ENCODE measurements at regions not wholly inside any gene's neighbourhood (a gene's known extent, or its start where the extent isn't known, plus 50 kb on each side); places are given as distances from the start of the nearest gene placed in this dataset.

- no peak overlapping the region for H3K4me3 ChIP-seq
- H3K36me3 ChIP-seq (ENCODE audit: insufficient read depth, low read length): no peaks in the 10 kb centered on the region
- no peak overlapping the region for H3K9ac ChIP-seq (ENCODE audit: insufficient read length)
- DNase-seq (ENCODE audit: low read depth, low spot score): no peak
- no peaks in the 10 kb centered on the region for H3K9me3 ChIP-seq (ENCODE audit: low read depth, low read length)
- TF ChIP-seq EZH2 (IDR thresholded peaks at IDR 0.05) (no peak), FOXP2 (optimal IDR thresholded peaks at IDR 0.05; ENCODE audit: control extremely low read depth, extremely low read length, insufficient read depth) (no peak), POLR2AphosphoS5 (IDR thresholded peaks at IDR 0.05; ENCODE audit: borderline replicate concordance, low read depth, low read length) (no peak)
- H3K27ac ChIP-seq: no peak overlapping the region
These were observed 128.8 kb upstream of the ARHGAP28 start for GRCh38 chr18:6600667-6601167.

GRCh38 chr18:6601241-6601640 lies 128.3 kb upstream of the ARHGAP28 start:
- DNase-seq (ENCODE audit: low read depth, low spot score): no peak
- TF ChIP-seq FOXP2 (optimal IDR thresholded peaks at IDR 0.05; ENCODE audit: control extremely low read depth, extremely low read length, insufficient read depth) (no peak), POLR2AphosphoS5 (IDR thresholded peaks at IDR 0.05; ENCODE audit: borderline replicate concordance, low read depth, low read length) (no peak), EZH2 (IDR thresholded peaks at IDR 0.05) (no peak)
- H3K4me3 ChIP-seq: no peak overlapping the region
- no peak overlapping the region for H3K27ac ChIP-seq
- no peaks in the 10 kb centered on the region for H3K36me3 ChIP-seq (ENCODE audit: insufficient read depth, low read length)
- H3K9me3 ChIP-seq (ENCODE audit: low read depth, low read length): no peaks in the 10 kb centered on the region
- no peak overlapping the region for H3K9ac ChIP-seq (ENCODE audit: insufficient read length)

- TF ChIP-seq FOXP2 (optimal IDR thresholded peaks at IDR 0.05; ENCODE audit: control extremely low read depth, extremely low read length, insufficient read depth) (no peak), POLR2AphosphoS5 (IDR thresholded peaks at IDR 0.05; ENCODE audit: borderline replicate concordance, low read depth, low read length) (no peak), EZH2 (IDR thresholded peaks at IDR 0.05) (no peak)
- no peak overlapping the region for H3K4me3 ChIP-seq
- no peak overlapping the region for H3K9ac ChIP-seq (ENCODE audit: insufficient read length)
- no peak for DNase-seq (ENCODE audit: low read depth, low spot score)
- no peaks in the 10 kb centered on the region for H3K9me3 ChIP-seq (ENCODE audit: low read depth, low read length)
- H3K27ac ChIP-seq: no peak overlapping the region
- no peaks in the 10 kb centered on the region for H3K36me3 ChIP-seq (ENCODE audit: insufficient read depth, low read length)
These were observed 127.2 kb upstream of the ARHGAP28 start for GRCh38 chr18:6602365-6602764.

GRCh38 chr18:6604573-6604941 lies 125.0 kb upstream of the ARHGAP28 start:
- no peak for DNase-seq (ENCODE audit: low read depth, low spot score)
- Histone ChIP-seq H3K4me3 (no peak overlapping the region), H3K9me3 (ENCODE audit: low read depth, low read length) (no peaks in the 10 kb centered on the region), H3K9ac (ENCODE audit: insufficient read length) (no peak overlapping the region), H3K36me3 (ENCODE audit: insufficient read depth, low read length) (no peaks in the 10 kb centered on the region), H3K27ac (no peak overlapping the region)
- TF ChIP-seq EZH2 (IDR thresholded peaks at IDR 0.05) (no peak), POLR2AphosphoS5 (IDR thresholded peaks at IDR 0.05; ENCODE audit: borderline replicate concordance, low read depth, low read length) (no peak), FOXP2 (optimal IDR thresholded peaks at IDR 0.05; ENCODE audit: control extremely low read depth, extremely low read length, insufficient read depth) (no peak)

- no peak for DNase-seq (ENCODE audit: low read depth, low spot score)
- no peak overlapping the region for H3K27ac ChIP-seq
- no peak overlapping the region for H3K4me3 ChIP-seq
- no peaks in the 10 kb centered on the region for H3K9me3 ChIP-seq (ENCODE audit: low read depth, low read length)
- TF ChIP-seq EZH2 (IDR thresholded peaks at IDR 0.05) (no peak), POLR2AphosphoS5 (IDR thresholded peaks at IDR 0.05; ENCODE audit: borderline replicate concordance, low read depth, low read length) (no peak), FOXP2 (optimal IDR thresholded peaks at IDR 0.05; ENCODE audit: control extremely low read depth, extremely low read length, insufficient read depth) (no peak)
- H3K9ac ChIP-seq (ENCODE audit: insufficient read length): no peak overlapping the region
- no peaks in the 10 kb centered on the region for H3K36me3 ChIP-seq (ENCODE audit: insufficient read depth, low read length)
These were observed 124.2 kb upstream of the ARHGAP28 start for GRCh38 chr18:6605115-6605869.

- H3K27ac ChIP-seq: peak overlapping the region; percentile 40; the same call in 1 of the 2 replicates
- H3K36me3 ChIP-seq (ENCODE audit: insufficient read depth, low read length): no peaks in the 10 kb centered on the region
- TF ChIP-seq EZH2 (IDR thresholded peaks at IDR 0.05) (no peak), POLR2AphosphoS5 (IDR thresholded peaks at IDR 0.05; ENCODE audit: borderline replicate concordance, low read depth, low read length) (no peak), FOXP2 (optimal IDR thresholded peaks at IDR 0.05; ENCODE audit: control extremely low read depth, extremely low read length, insufficient read depth) (no peak)
- no peak overlapping the region for H3K9ac ChIP-seq (ENCODE audit: insufficient read length)
- H3K9me3 ChIP-seq (ENCODE audit: low read depth, low read length): no peaks in the 10 kb centered on the region
- H3K4me3 ChIP-seq: 0 out of 2 replicates have a peak overlapping the region, but pooled peaks have one; percentile 3
- DNase-seq (ENCODE audit: low read depth, low spot score): no peak
These were observed 123.0 kb upstream of the ARHGAP28 start for GRCh38 chr18:6606411-6607085.

GRCh38 chr18:6607343-6607742 lies 122.2 kb upstream of the ARHGAP28 start:
- TF ChIP-seq FOXP2 (optimal IDR thresholded peaks at IDR 0.05; ENCODE audit: control extremely low read depth, extremely low read length, insufficient read depth) (no peak), POLR2AphosphoS5 (IDR thresholded peaks at IDR 0.05; ENCODE audit: borderline replicate concordance, low read depth, low read length) (no peak), EZH2 (IDR thresholded peaks at IDR 0.05) (no peak)
- no peak for DNase-seq (ENCODE audit: low read depth, low spot score)
- no peak overlapping the region for H3K27ac ChIP-seq

GRCh38 chr18:6609666-6610264 lies 119.8 kb upstream of the ARHGAP28 start:
- Histone ChIP-seq H3K27ac (peak overlapping the region; percentile 95), H3K9ac (ENCODE audit: insufficient read length) (peak overlapping the region; percentile 41), H3K36me3 (ENCODE audit: insufficient read depth, low read length) (no peaks in the 10 kb centered on the region), H3K4me3 (peak overlapping the region; percentile 57), H3K9me3 (ENCODE audit: low read depth, low read length) (no peaks in the 10 kb centered on the region)
- no peak for DNase-seq (ENCODE audit: low read depth, low spot score)
- no peak for TF ChIP-seq EZH2 (IDR thresholded peaks at IDR 0.05)
- TF ChIP-seq POLR2AphosphoS5 (IDR thresholded peaks at IDR 0.05; ENCODE audit: borderline replicate concordance, low read depth, low read length): no peak
- no peak for TF ChIP-seq FOXP2 (optimal IDR thresholded peaks at IDR 0.05; ENCODE audit: control extremely low read depth, extremely low read length, insufficient read depth)

More at GRCh38 chr18:6607343-6607742, 122.2 kb upstream of the ARHGAP28 start:
- Histone ChIP-seq H3K4me3 (no peak overlapping the region), H3K9me3 (ENCODE audit: low read depth, low read length) (no peaks in the 10 kb centered on the region), H3K9ac (ENCODE audit: insufficient read length) (no peak overlapping the region), H3K36me3 (ENCODE audit: insufficient read depth, low read length) (no peaks in the 10 kb centered on the region)
